HG03175 (cell line): ENCODE measurements at regions not wholly inside any gene's neighbourhood (a gene's known extent, or its start where the extent isn't known, plus 50 kb on each side); places are given as distances from the start of the nearest gene placed in this dataset.
"Not testable (repeated sequence)": the region's sequence is repeated elsewhere in the genome, so short reads cannot be mapped to it uniquely, and the experiment has no call there.

Source experiments
- ATAC-seq: cut with Tn5 transposase; IDR thresholded peaks from one replicate; pipeline ENCODE4 v1.9.1; 2021; ENCODE audit warnings: mild to moderate bottlenecking, moderate library complexity; ENCODE audit not compliant: unreplicated experiment

DNA sequence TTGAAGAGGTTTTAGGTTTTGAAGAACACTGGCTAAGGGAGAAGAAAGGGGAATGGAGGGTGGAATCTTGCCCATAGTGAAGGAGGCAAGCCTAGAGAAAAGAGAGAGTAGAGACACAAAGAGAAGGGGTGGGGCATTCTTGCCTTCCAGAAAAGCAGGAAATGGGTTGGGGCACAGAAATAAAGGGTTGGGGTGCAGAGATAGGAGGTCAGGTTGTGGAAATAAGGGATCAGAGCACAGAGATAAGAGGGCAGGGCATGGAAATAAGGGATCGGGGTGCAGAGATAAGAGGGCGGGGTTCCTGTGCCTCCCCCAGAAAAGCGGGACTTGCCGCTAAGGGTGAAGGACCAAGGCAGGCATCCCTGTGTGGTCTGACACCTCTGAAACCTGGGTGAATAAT, 69.9 kb downstream of the ALG1L2 start:
- ATAC-seq: not testable (repeated sequence)

DNA sequence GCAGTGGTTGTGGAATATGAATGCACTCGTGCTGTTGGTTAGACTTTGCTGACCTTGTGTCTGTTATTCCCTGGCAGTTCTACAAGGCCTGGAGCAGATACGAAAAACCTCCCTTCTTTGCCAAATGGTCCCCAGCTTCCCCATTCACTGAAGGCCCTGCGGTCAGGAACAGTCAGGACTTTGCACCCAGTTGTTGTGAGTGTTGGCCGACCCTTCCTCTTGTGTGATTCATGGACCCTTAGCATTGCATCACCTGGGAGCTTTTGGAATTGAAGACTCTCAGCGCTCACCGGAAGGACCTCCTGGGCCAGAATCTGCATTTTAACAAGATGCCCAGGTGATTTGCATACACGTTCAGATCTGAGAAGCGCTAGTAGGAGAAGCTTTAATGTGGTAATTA, 71.6 kb downstream of the ALG1L2 start:
- not testable (repeated sequence) for ATAC-seq

DNA sequence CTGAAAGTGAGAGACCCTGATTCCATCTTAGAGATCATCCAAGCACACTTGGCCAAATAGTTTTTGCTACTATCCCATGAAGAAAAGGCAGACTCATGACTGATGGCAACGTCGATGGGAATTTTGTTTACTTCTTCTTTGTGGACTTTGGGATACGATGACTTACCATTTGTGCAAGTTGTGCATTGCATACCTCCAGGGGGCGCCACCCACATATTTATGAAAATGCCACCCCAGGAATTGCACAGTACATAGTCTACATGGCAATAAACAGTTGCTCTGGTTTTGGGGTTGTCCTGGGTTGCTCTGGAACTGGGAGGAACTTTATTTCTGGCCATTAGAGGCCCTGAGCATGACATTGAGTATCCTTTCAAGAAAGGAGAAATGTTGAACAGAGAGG, 73.8 kb downstream of the ALG1L2 start:
- not testable (repeated sequence) for ATAC-seq

DNA sequence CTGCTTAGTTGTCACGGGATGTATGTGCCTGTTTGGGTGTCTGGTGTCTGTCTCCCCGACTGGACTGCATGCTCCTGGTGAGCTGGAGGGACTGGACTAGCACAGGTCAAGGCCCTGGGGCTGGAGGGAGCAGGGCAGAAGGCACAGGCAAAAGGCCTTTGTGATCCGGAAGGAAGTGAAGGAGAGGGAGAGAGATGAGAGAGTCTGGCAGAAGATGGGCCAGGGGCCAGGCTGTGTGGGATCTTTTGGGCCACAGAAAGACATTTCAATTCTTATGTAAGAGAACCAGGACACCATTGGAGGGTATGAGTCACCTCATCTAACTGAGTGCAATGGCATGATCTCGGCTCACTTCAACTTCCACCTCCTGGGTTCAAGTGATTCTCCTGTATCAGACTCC, 85.2 kb downstream of the ALG1L2 start:
- ATAC-seq: not testable (repeated sequence)

DNA sequence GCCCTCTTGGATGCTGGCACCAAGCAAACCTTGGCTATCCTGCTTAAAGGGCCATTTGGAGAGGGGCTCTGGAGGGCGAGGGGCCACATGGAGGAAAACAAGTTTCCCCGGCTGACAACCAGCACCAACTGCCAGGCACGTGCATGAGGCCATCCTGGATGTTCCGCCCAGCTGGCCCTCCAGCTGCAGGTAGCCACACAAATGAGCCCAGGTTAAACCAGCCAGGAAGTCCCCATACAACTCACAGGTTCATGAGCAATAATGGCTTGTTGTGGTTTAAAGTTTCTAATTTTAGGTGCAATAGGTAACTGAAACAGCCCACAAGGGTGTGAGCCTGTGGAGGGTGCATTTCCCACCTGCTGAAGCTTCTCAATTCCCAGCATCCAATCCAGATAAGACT, 93.6 kb downstream of the ALG1L2 start:
- ATAC-seq: not testable (repeated sequence)

DNA sequence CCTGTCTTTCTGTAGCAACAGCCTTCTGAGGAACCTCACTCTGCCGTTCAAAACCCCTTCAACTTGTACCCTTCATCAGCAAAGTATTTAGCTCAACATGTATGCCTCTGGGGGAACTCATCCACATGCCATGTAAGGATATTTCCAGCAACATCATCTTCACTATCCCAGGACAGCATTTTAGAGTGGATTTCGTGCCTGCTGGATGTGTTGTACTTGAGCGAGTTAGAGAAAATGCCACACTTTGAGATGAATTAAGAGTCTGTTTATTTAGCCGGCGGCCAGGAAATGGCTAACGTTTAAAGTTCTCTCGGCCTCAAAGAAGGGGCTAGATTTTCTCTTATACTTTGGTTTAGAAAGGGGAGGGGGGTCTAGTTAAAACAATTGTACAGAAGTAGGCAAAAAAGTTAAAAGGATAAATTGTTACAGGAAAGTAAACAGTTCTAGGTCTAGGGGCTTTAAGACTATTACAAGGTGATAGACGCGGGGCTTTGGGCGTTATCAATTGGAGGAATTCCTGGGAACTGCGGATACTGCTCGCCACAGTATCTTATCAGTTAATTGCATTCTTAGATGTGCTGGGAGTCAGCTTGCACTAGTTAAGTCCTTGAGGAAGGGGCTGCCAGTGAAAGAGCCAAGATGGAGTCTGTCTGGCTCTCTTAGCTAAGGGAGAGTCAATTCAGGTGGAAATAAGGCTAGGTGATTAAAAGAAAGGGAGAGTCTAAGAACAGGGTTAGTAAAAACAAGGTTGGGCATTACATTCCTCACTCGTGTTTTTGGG, 95.0 kb downstream of the ALG1L2 start:
- not testable (repeated sequence) for ATAC-seq

DNA sequence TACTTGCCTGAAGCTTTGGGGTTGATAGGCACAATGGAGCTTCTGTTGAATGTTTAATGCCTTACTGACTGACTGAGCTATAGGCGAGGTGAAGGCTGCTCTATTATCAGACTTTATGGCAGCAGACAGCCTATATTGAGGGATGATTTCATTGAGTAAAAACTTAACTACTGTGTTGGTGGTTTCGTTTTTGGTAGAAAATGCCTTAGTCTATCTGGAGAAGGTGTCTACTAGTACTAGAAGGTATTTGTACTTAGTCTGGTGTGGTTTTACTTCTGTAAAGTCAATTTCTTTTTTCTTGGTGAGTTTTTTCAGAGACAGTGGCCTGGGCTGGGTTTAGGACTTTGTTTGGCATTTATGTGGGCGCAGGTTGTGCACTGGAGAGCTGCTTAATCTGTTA, 97.2 kb downstream of the ALG1L2 start:
- ATAC-seq: not testable (repeated sequence)

DNA sequence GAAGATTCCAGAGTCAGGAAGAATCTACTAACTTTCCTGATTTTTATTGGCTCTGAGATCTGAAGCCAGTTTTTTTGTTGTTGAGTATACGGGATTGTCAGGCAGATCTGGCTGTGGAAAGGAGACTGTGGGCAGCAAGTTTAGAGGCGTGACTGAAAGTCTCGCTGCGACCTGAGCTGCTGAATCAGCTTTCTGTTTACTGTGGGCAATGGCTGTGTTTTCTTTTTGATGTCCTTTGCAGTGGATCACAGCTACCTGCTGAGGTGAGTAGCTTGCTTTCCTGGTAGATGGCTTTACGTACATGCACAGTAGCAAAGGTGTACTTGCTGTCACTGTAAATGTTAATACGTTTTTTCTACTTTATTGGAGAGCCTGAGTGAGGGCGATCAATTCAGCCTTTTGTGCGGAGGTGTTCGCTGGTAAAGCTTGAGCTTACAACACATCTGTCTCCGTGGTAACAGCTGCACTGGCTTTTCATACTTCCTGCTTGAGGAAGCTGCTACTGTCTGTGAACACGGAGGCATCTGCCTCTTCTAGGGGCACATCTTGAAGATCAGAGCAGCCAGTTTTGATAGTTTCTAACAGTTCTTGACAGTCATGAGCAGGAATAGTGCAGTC, 97.8 kb downstream of the ALG1L2 start:
- ATAC-seq: not testable (repeated sequence)

DNA sequence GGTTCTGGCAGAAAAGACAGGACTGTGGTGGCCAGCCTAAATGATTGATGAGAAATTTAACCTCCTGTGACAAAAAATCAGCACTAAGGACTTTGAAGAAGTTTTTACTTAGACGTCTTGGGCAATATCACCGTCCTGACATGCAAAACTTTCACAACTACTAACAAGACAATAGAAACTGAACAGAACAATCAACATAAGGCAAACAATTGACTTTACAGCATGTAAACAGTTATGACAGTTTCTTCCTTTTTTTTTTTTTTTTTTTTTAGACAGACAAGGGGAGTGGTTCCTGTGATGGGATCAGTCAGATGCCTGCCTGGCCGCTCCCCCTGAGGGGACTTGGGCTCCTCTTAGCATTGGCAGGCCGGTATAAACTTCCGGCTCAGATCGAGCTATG, 100.8 kb downstream of the ALG1L2 start:
- not testable (repeated sequence) for ATAC-seq

DNA sequence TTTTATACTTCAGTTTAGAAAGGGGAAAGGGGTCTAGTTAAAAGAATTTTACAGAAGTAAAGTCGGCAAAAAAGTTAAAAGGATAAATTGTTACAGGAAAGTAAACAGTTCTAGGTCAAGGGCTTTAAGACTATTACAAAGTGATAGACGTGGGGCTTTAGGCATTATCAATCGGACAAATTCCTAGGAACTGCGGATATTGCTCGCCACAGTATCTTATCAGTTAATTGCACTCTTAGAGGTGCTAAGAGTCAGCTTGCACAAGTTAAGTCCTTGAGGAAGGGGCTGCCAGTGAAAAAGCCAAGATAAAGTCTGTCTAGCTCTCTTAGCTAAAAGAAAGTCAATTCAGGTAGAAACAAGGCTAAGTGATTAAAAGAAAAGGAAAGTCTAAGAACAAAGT, 102.1 kb downstream of the ALG1L2 start:
- ATAC-seq: not testable (repeated sequence)

DNA sequence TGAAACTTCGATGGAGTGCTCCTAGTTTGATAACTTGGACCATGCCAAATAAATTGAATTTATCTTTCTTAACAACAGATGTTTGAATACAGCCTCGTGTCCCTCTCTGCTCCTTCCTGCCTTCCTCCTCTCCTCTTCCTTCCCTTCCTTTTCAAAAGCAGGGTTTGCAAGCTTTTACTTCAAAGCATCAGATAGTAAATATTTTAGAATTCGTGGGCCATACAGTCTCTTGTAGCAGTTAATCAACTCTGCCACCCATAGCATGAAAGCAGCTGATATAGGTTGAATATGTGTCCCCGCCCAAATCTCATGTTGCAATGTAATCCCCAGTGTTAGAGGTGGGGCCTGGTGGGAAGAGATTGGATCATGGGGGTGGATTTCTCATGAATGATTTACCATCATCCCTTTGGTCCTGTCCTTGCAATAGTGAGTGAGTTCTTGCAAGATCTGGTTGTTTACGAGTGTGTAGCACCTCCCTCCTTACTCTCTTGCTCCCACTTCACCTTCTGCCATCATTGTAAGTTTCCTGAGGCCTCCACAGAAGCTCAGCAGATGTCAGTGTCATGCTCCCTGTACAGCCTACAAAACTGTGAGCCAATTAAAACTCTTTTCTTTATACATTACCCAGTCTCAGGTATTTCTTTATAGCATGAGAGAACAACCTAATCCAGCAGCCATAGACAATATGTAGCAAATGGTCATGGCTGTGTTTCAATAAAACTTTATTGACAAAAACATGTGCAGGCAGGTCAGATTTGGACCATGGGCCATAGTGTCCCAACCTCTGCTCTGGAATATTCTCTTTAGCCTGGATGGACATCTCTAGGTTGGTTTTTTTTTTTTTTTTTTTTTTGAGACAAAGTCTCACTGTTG, 102.8 kb downstream of the ALG1L2 start:
- ATAC-seq: not testable (repeated sequence)

DNA sequence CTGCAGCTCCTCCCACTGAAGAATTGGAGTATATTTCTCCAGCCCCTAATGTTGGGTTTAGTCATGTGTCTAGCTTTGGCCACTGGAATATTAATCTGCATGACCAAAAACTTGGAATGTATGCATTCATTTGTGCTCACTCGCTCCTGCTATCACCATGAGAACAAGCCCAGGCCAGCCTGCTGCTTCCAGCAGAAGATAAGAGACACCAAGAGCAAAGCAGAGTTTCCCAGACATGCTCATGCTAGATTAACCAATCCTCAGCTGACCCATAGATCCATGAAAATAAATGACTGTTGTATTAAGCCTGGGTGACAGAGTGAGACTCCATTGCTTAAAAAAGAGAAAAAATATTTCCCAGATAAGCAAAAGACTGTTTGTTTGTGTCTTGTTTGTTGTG, 119.6 kb downstream of the ALG1L2 start:
- not testable (repeated sequence) for ATAC-seq

DNA sequence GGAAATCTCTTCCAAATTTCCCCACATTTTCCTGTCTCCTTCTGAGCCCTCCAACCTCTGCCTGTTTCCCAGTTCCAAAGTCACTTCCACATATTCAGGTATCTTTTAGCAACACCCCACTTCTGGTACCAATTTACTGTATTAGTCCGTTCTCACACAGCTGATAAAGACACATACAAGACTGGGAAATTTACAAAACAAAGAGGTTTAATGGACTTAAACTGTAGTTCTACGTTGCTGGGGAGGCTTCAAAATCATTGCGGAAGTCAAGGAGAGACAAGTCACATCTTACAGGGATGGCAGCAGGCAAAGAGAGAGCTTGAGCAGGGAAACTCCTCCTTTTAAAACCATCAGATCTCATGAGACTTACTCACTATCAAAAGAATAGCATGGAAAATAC, 122.0 kb downstream of the ALG1L2 start:
- not testable (repeated sequence) for ATAC-seq

DNA sequence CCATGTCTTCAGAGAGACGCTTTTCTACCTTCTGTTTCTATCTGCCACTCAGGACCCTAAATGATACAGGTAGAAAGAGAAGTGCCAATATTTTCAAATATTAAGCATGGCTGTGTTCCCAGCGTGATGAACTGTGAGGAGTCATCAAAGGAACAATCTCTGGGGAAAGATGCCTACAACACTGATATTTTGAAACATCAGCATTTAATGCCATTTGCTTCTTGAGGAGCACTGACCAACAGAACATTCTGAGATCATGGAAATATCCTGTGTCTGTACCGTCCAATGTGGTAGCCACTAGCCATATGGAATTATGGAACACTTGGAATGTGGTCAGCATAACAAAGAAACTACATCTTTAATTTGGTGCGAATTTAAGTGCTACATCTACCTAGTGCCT, 117.9 kb upstream of the COL6A5 start:
- ATAC-seq: no peak

DNA sequence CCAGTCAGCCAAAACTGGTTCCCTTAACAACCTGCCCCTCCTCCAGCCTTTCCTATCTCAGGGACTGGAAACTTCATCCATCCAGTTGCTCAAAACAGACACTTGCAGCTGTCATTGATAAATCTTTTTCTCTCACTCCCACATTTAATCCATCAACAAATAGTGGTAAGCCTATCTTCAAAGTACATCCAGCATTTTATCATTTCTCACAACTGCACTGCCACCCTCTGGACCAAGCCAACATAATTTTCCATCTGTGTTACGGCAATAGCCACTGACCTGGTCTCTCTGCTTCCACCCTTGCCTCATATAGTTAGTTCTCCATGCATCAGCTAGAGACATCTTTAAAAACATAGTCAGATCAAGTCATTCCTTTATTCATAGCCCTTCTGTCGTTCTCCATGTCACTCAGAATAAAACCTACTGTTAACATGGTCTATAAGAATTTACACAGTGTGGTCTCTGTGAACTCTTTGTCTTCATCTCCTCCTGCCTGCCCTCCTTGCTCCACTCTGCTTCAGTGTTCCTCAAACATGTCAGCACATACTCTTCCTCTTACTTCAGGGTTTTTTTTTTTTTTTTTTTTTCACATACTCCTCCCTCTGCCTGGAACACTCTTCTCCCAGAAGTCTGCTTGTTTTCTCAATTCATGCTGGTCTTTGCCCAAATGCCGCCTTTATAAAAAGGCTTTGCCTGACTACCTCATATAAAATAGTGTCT, 102.5 kb upstream of the COL6A5 start:
- no peak for ATAC-seq

DNA sequence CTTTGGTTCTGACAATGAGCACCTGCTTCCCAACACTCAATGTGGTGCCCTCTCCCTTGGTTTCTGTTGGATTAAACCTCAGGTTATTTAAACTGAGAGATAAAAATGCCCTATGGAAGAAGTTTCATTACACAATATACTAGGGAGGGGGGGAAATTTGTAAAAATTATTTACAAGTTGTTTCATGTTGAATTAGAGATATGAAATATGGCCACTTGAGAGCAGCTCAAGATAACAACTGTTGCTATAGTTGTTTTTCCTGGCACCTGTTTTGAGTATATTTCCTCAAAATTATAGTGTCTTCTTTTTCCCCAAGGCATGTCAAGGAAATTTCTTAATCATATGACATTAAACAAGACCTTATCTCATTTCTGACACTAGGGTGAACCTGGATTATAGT, 101.7 kb upstream of the COL6A5 start:
- ATAC-seq: no peak

DNA sequence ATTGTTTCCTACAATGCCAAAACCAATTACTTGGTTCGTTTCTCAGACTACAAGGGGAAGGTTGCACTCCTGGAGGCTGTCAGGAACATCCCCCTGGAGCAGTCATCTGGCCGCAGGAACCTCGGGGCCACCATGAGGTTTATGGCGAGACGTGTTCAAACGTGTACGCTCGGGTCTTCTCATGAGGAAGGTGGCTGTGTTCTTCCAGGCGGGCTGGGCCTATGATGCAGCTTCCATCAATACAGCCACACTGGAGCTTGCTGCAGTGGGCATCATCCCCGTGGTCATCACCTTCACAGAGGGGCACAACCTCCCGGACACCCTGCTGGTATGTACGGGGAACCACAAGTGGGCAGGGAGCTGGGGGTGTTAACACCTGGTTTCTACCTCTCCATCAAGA, 94.5 kb upstream of the COL6A5 start:
- ATAC-seq: no peak

DNA sequence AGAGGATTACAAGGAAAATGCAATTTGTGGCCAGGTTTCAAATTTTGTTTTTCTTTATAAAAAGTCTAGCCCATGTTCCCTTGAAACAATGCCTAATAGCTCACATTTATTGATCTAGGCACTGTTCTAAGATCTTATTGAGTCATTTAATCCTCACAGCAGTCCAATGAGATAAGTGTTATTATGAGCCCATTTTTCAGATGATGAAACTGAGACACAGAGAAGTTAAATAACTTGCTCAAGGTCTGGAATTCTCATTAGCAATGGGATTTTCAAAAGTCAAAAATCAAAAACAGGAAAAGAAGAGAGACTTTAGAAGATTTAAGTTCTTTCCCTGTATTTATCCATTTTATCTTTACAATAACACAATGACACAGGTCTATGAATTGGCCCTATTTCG, 90.0 kb upstream of the COL6A5 start:
- no peak for ATAC-seq

DNA sequence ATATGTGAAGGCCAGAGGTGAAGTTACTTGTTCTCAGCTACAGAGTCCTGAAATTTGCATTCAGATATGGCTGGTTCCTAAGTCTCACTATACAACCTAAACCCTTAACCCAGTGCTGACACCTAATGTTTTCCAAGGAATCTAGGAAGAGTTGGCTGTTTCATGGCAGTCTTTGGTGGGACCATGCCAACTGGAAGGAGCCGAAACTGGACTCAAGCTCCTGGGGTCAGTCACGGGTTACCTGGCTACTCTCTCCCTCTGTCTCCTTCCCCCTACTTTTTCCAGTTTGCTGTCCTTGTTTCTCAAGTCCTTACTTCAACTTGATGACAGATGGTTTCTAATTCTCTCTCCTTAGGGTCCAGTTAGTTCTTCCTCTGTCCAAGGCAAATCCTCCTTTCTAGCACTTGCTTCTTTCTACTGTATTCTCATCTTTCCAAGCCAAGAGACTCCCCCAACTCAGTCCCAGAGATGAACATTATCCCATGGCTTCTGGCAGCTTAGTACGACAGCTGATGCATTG, 88.6 kb upstream of the COL6A5 start:
- no peak for ATAC-seq

DNA sequence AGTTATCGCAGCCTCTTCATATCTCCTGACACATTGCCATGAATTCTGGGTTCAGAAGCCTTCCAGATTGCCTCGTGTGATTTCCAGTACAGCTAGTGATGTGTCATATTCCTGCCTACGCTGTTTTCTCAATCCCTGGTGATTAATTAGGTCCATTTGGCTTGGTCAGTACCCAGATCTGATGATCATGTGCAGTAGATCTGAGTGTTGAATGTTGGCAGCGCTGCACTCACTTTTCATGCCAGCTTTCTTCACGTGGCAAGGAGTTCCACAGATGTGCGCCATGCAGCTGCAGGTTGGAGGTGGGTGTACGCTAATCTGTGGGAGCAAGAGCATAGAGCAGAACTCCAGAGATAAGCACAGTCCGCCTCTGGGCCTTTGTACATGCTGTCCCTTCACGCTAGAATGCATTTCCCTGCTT, 86.9 kb upstream of the COL6A5 start:
- no peak for ATAC-seq
